SKM-1 (cell line): ENCODE measurements at regions not wholly inside any gene's neighbourhood (a gene's known extent, or its start where the extent isn't known, plus 50 kb on each side); places are given as distances from the start of the nearest gene placed in this dataset.
"Not testable (repeated sequence)": the region's sequence is repeated elsewhere in the genome, so short reads cannot be mapped to it uniquely, and the experiment has no call there.

Experiments used
- DNase-seq: peaks from one replicate; lab custom pipeline; 2025; ENCODE audit not compliant: unreplicated experiment; lab: John Stamatoyannopoulos, UW

DNA sequence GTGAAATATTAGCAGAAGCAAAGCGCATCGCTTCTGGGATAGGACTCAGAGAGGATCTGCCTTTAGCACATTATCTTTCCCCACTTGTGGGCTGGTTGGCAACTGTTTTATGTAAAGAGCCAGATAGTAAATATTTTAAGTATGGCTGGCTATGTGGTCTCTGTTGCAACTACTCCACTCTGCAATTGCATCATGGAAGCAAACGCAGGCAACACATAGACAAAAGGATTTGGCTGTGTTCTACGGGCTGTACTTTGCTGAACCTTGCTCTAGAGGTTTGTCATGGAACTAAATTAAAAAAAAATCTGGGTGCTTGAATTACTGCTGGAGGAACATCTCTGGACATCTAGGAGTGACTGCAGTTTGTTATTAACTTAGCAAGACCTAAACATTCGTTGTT lies 307.8 kb upstream of the TPK1 start:
- DNase-seq, result no peak

DNA sequence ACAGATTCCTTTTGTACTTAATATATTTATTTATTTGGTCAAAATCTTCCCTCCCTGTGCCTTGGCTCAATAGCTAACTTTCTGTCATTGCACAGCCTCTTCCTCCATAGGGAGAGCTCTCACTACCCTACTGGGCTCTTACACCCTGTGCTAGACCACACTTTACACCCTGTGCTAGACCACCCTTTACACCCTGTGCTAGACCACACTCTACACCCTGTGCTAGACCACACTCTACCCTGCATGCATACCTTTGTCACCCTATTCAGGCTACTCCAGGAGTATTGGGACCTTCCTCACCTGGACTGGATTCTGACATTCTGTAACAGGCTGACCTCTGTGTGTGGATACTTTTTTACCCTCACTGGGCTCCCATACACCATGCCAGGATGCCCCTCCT lies 298.5 kb upstream of the TPK1 start:
- no peak for DNase-seq

DNA sequence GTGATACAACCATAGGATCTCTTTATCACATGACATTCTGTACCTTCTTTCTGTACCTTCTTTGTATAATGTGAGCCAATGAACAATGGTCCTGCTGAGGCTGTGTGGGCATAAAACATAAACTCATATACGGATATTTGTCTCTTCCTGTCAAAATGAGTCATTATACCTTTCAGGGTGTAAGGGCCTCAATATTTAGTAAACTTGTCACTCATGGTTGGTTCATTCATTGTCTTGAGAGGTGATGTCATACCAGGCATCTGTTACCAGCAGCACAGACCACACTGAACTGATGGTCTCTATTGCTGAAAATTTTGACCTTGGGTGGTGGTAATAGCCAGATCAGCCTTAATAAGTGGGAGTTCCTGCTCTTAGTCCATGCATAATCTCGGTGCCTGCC lies 287.6 kb upstream of the TPK1 start:
- no peak for DNase-seq

DNA sequence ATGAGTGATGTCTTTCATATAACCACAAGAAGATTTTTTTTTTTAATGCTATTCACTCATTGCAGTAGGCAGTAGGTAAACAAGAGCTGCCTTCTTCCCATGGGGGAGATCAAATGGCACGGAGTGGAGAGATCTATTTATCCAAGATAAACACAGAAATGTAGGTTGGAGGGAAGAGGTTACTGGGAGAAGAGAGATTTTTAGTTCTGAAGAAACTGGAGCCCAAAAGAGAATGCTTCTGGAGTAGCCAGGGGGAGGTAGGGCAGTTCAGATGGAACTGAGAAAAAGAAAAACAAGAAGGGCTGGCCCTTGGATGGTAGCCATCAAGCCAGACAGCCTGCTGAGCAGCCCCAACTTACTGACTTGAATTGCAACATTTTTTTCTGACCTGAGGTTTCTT lies 270.1 kb upstream of the TPK1 start:
- DNase-seq, result no peak

DNA sequence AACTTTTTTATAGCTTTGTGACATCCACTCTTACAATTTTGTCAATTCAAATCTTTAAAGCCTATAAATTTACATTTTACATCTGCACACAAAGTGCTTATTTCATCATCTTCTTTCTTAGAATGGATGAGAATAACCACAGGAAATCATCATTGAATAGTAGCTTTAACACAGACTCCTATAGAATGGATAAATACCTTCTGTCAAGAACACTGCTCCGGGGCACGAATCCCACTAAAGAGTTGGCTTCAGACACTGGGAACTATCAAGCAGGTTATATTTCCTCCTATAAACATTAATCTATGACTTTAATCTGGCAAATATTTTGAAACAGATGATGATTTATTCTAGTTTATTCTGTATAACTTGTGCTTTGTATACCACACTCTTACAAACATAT lies 269.7 kb upstream of the TPK1 start:
- no peak for DNase-seq

DNA sequence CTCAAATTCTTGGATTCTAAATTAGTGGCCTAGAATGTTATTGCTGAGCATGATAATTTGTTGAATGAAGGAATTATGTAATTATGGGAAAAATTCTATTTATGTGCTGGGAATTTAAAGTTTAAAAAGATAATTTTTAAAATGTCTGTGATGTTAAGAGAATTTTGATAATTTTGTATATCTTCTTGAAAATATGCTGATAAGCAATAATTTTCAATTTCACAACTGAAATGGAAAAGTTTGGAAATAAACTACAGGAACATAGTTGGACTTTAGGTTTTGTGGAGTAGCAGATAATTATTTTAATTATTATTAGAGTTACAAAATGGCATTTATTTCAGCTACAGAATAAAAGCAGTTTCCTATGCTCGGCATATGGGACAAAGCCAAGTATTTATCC lies 268.5 kb upstream of the TPK1 start:
- DNase-seq, result no peak

DNA sequence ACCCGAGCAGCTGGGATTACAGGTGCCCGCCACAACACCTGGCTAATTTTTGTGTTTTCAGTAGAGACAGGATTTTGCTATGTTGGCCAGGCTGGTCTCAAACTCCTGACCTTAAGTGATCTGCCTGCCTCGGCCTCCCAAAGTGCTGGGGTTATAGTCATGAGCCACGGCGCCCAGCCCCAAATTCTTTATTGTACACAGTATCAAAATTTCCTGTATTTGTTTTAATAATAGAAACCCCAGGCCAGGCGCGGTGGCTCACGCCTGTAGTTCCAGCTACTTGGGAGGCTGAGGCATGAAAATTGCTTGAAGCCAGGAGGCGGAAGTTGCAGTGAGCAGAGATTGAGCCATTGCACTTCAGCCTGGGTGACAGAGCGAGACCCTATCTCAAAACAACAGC lies 266.3 kb upstream of the TPK1 start:
- DNase-seq, result not testable (repeated sequence)

DNA sequence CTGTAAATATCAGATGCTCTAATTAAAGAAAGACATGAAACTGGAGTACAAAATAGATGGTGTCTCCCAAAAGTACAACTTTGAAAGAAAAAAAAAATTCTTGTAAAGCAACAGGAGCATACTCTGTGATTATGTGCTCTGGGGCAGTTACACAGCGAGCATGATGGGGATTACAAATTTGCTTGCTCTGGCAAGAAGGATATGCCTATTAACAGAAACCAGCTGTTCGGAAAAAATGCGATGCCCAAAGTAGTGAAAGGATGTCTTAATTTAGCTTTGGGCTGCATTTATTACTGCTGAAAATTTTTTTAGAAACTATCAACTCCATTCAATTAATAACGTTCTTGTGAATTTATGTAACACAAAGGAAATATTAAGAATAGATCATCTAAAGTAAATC lies 256.9 kb upstream of the TPK1 start:
- no peak for DNase-seq

DNA sequence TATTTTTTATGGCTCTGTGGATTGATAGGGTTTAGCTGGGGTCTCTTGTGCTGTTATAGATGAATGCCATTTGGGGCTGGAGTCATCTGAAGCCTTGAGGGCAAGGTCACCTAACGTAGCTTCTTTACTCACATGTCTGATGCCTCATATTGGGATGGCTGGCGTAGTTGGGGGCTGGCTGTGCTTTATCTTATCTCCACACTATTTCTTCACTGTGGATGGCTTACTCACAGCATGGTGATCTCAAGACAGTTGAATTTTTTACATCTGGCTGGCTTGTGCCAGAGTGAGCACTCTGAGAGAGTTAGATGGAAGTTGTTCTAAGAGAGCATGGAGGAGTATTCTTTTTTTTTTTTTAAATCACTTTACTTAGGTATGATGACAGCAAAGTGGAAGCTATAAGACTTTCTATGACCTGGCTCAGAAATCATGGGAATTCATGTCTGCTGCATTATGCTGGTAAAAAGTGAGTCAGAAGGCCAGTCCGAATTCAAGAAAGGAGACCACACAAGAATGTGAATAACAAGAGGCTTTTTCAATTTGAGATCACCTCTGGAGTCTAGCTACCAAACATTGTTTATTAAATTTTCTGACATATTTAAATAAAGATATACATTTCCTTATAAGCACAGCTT lies 252.4 kb upstream of the TPK1 start:
- no peak for DNase-seq

DNA sequence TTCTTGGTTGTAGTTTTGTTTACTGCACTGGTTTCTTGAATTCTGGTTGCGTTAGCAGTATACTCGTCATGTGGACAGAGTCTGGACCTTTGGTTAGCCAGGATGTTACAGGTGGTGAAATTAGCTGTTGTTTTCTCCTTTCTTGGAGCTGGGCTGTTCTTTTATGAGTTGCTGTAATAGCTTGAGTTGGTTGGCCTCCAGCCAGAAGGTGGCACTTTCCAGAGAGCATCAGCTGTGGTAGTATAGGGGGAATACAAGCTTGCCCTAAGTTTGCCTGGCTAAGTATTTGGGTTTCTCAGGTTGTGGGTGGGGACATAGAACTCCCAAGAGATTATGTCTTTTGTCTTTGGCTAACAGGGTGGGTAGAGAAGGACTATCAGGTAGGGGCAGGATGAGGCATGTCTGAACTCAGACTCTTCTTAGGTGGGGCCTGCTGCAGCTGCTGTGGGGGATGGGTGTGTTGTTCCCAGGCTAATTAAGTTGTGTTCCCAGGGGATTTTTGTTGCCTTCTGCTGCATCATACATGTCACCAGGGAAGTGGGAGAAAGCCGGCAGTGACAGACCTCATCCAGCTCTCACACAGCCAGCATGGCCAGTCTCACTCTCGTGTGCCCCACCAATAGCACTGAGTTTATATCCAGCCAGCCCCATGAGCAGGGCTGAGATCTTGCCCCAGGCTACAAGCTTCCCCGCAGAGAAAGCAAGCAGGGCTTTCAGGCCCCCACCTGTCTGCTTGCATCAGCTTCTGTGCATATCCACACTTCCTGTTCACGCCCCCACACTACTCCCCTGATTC lies 246.7 kb upstream of the TPK1 start:
- no peak for DNase-seq

DNA sequence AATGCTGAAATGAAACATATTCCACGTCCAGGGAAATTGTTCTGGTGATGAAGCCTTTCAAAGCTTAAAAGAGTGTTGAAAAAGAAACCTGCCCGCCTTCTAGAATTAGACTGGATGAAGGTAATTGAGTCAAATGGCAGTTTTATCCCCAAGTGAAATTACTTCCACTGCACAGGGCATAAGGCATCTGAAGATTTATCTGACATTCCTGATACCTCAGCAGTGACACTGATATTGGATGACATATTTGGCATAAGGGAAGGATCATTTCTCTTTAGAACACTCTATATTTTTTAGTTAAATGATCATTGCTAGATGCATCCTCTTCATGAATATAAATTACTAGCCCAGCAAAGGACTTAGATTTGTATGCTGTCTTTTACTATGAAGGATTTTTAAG lies 229.6 kb upstream of the TPK1 start:
- DNase-seq, result no peak

DNA sequence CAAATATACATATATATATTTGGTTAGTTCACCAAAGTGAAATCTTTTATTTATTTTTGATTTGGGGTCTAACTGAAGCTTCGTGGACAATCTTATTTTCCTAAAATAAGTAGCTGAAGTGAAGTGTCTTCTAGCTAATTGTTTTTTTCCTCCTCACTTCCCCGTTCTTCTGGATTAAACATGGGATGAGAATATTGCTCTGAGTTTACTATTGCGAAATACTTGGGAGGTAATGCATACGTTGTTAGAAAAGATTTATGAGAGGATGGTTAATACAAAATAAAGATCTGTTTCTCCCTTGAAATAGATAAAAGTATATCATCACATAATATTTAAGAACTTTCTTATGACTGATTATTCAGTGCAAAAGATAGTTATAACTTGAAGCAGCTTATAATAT lies 228.3 kb upstream of the TPK1 start:
- no peak for DNase-seq

DNA sequence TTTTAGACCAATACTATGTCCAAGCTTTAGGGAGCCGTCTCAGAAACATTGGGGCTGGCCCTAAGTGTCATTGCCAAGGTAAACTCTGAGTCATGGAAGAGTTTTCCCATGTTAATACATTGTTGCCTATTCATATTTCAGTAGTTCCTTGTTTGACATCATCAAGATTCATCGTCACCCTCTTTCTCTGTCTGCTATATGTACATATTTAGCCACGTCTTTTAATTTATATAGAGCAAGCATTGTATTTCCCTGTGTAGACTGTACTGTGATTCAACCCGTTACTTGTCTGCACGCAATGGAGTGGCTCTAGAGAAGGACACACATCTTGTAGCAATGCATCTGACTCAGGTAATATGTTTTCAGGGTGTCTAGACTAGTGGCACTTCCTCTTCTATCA lies 217.9 kb upstream of the TPK1 start:
- no peak for DNase-seq

DNA sequence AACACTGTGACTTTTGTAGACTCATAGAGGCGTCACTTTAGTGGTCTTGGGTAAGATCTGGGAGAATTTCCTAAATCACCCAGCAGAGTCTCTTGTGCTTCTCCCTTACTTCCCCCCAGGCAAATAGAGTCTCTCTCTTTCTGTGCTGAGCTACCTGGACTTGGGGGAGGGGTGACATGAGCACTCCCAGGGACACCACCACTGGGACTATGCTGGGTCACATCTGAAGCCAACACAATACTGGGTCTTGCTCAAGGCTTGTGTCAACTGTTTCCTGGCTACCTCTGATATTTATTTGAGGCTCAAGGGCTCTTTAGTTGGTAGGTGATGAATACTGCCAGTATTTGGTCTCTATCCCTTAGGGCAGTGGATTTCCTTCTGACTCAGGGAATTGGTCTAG lies 214.6 kb upstream of the TPK1 start:
- DNase-seq, result no peak

DNA sequence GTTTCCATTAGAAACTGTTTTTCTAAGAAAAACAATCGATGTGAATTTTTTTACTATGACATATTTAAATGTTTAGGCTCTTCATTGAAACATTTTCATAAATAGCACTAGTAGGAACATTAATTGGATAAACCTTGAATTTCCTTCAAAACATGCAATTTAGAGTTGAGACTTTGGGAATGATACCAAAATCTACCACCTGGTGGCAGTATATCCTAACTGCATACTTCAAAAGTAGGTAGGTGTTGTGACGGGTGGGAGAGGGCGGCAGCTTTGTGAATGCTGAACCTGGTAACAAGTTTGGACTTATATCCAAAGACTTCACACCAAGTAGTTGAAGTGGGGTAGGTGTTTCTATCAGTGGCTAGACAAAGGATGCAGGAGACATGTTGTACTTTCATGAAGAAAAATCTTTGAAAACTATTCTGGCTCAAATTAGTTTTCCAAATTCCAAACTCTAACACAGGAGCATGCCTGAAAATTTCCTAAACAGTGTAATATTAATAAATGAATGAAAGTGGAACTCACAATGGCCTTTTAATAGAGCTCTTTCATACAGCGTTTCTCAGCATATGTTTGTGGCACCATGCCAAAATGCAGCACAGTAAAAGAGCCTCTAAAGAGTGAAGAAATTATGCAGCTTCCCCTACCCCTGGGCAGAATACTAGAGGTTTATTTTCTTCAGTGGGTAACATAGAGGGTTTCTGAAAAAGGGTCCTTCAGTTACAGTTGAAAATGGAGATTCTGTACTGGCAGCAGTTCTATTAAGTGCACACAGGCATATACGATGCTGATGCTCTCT lies 201.0 kb upstream of the TPK1 start:
- DNase-seq, result no peak

DNA sequence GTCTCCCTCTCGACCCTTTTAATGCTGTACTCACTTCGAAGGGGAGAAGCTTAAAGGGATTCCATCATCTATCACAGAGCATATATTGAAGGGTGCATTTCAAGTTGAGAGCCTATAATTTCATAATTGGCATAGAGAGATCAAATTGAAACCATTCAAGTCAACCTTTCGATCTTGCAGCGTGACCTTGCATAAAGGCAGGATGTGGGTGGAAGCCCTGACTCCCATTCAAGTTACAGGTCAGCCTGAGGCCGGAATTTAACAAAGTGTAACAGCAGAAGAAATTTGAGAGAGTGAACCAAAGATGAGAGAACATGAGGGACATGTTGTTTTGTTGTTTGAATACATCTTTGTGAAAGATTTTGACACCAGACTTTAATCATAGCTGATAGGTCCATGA lies 195.3 kb upstream of the TPK1 start:
- no peak for DNase-seq

DNA sequence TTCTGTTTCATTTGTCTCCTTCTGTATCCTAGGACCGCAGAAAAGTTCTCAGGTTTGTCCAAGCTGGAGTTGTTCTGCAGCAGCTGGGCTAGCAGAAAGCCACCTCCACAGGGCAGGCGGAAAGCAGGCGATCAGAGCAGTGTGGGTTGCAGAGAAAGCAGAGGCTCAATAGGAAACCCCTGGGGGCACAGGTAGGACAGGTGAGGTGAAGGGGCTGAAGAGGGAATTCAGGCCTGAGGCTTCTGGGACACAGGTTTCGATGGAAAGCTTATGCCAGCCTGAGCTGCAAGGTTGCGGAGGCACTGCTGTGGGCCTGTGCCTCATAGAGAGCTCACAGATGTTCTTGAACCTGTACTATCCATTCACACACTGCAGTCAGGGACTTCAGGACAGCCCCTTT lies 194.9 kb upstream of the TPK1 start:
- DNase-seq, result no peak

DNA sequence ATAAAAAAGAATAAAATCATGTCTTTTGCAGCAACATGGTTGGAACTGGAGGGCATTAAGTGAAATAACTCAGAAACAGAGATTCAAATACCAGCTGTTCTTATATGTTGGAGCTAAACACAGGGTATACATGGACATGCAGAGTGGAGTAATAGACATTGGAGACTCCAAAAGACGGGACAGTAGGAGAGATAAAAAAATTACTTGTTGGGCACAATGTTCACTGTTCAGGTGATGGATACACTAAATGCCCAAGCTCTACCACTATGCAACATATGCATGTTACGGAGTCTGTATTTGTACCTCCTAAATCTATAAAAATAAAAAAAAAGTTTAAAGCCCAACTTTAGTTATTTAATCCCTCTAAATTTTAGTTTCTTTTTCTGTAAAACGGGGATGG lies 184.6 kb upstream of the TPK1 start:
- DNase-seq, result no peak

DNA sequence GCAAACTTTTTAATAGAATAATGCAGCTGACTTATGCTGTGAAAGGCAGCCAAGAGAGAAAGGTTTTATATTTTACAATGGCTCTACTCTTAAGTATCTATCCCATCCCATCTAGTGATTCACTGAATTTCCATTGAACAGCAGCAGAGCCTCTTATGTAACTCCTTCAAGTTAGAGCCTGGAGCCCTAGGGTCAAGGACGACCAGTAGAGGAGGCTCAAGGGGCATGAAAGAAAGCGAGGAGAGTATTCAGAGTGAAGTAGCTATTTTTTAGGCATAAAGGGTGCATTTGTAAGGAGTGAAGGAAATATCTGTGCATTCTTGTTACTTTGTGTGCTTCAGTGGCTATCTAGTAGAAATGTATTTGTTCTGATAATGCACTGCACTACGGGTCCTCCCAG lies 180.2 kb upstream of the TPK1 start:
- DNase-seq, result no peak

DNA sequence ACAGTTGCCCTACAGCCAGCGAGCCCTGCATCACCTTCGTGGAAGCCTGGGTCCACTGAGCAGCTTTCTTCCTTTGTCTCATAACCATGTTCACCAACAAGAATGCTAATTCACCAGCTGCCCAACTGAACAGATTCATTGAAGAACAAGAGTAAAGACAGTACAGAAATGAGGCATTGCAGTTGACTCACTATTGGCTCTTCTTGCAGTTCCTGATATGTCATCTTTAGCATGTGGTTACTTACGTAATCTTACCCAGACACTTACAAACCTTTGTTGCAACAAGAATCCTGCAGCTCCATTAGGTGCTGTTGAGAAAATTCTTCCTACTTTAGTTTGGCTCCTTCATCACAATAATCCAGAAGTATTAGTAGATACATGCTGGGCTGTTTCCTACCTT lies 174.0 kb upstream of the TPK1 start:
- peak; percentile 65 for DNase-seq

DNA sequence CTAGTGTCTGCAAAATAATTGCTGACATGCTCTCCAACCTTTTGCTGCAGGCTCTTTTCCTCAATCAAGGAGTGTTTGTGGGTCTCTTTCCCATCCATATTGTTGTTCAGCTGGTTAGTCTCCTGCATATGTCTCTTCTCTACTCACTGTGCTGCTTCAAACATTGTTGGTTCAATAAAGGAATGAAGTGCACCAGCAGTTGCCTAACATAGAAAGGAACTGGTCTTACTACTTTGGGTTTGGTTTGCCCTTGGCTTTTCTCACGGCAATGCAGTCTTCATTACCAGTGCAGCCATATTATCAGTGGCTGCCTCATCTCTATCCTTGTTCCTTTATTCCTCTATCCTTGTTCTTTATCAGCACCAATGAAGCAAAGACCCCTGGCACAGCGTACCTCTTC lies 169.7 kb upstream of the TPK1 start:
- DNase-seq, result no peak

DNA sequence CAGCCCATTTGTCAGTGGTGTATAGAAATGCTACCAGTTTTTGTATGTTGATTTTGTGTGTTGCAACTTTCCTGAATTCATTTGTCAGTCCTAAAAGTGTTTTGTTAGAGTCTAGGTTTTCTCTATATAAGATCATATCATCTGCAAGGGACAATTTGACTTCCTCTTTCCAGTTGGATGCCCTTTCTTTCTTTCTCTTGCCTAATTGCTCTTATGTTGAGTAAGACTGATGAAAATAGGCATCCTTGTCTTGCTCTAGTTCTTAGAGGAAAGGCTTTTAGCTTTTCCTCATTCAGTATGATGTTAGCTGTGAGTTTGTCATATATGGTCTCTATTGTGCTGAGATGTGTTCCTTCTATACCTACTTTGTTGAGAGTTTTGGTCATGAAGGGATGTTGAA lies 161.7 kb upstream of the TPK1 start:
- peak; percentile 66 for DNase-seq
